H1 (cell line): ENCODE measurements at regions not wholly inside any gene's neighbourhood (a gene's known extent, or its start where the extent isn't known, plus 50 kb on each side); places are given as distances from the start of the nearest gene placed in this dataset.

Experiments used
- CTCF ChIA-PET: fragments of 300-600 bp; sonication (Branson Sonifier 250); formaldehyde crosslinking; loops from one replicate; lab custom pipeline; 2021; ENCODE audit not compliant: partially characterized antibody; lab: Charles Lee
- POLR2A ChIA-PET: fragments of 300-600 bp; sonication (Branson Sonifier 250); formaldehyde crosslinking; loops from one replicate; lab custom pipeline; 2021; ENCODE audit warnings: inconsistent platforms; ENCODE audit not compliant: partially characterized antibody; lab: Charles Lee
- DNase-seq, 2 experiments: peaks; one replicate each; pipeline versions ENCODE4 v3.0.0 to v3.0.0-alpha.2; 2010 to 2022; ENCODE audit warnings: low spot score in 2 of 2, low read depth in 1 of 2, mixed read lengths in 1 of 2
- FAIRE-seq: peaks from 2 replicates; lab custom pipeline; 2011; peaks lifted over from hg19 to GRCh38; lab: Jason Lieb, UNC
- H2AFZ ChIP-seq: 2 replicates; pipeline ENCODE4 v1.8.1; 2012; ENCODE audit warnings: low read length, inconsistent platforms
- H2AK5ac ChIP-seq: 2 replicates; pipeline ENCODE4 v1.6.1; 2013; ENCODE audit warnings: low read depth, low read length
- H2BK120ac ChIP-seq: replicated peaks from 2 replicates; pipeline ENCODE3; 2013; ENCODE audit warnings: low read depth, low read length, inconsistent platforms
- H2BK12ac ChIP-seq: 2 replicates; pipeline ENCODE4 v1.6.1; 2013; ENCODE audit warnings: low read depth, low read length
- H2BK15ac ChIP-seq: 2 replicates; pipeline ENCODE4 v1.6.1; 2013; ENCODE audit warnings: low read length
- H2BK20ac ChIP-seq: 2 replicates; pipeline ENCODE4 v1.6.1; 2013; ENCODE audit warnings: low read length
- H2BK5ac ChIP-seq: 2 replicates; pipeline ENCODE4 v1.6.1; 2013; ENCODE audit warnings: low read depth, low read length
- H3K14ac ChIP-seq: 2 replicates; pipeline ENCODE4 v1.6.1; 2013; ENCODE audit warnings: inconsistent platforms; ENCODE audit not compliant: insufficient read length
- H3K18ac ChIP-seq: 2 replicates; pipeline ENCODE4 v1.6.1; 2013; ENCODE audit warnings: low read length; ENCODE audit errors: extremely low read depth
- H3K23ac ChIP-seq: 2 replicates; pipeline ENCODE4 v1.6.1; 2013; ENCODE audit warnings: inconsistent platforms; ENCODE audit not compliant: insufficient read length
- H3K23me2 ChIP-seq: 2 replicates; pipeline ENCODE4 v1.6.1; 2013; ENCODE audit warnings: low read depth, low read length
- H3K27ac ChIP-seq: 2 replicates; pipeline ENCODE4 v1.6.1; 2011; ENCODE audit warnings: low read depth, low read length, inconsistent platforms
- H3K27me3 ChIP-seq, 4 experiments: replicated peaks in 1 of 4; 1 replicate in 1 of 4; 2 replicates in 3 of 4; pipeline versions ENCODE4 v1.6.1 to v1.8.1; 2011 to 2013; ENCODE audit warnings: low read length in 3 of 4, mild to moderate bottlenecking in 3 of 4, inconsistent platforms in 2 of 4, mixed read lengths in 2 of 4, moderate library complexity in 1 of 4; ENCODE audit not compliant: control insufficient read depth in 3 of 4, insufficient read depth in 3 of 4; ENCODE audit errors: extremely low read depth in 1 of 4
- H3K36me3 ChIP-seq, 4 experiments: 2 replicates each; pipeline versions ENCODE4 v1.6.1 to v1.8.1; 2011 to 2013; ENCODE audit warnings: mild to moderate bottlenecking in 4 of 4, low read length in 3 of 4, moderate library complexity in 2 of 4, control low read depth in 1 of 4, inconsistent platforms in 1 of 4; ENCODE audit not compliant: insufficient read depth in 4 of 4, control insufficient read depth in 2 of 4
- H3K4ac ChIP-seq: replicated peaks from 2 replicates; pipeline ENCODE3; 2013; ENCODE audit warnings: low read length, low read depth, mixed read lengths, inconsistent platforms; ENCODE audit not compliant: insufficient read length
- H3K4me1 ChIP-seq, 4 experiments: replicated peaks in 1 of 4; 1 replicate in 1 of 4; 2 replicates in 3 of 4; pipeline versions ENCODE4 v1.6.1 to v1.8.1; 2011 to 2013; ENCODE audit warnings: low read length in 3 of 4, inconsistent platforms in 2 of 4, mixed read lengths in 1 of 4; ENCODE audit not compliant: insufficient read depth in 4 of 4, control insufficient read depth in 3 of 4
- H3K4me2 ChIP-seq, 2 experiments: 2 replicates each; pipeline versions ENCODE4 v1.6.1 to v1.8.1; 2011 to 2013; ENCODE audit warnings: low read depth in 2 of 2, low read length in 2 of 2, control low read depth in 1 of 2, inconsistent platforms in 1 of 2, mild to moderate bottlenecking in 1 of 2; ENCODE audit not compliant: insufficient read depth in 1 of 2
- H3K4me3 ChIP-seq, 4 experiments: fragments of 200-600, 300-600 bp in 1 of 4; sonication (generic), shearing (Covaris generic), sonication (Bioruptor Twin) in 1 of 4; 2 replicates each; pipeline versions ENCODE4 v1.5.1 to v1.8.1; 2011 to 2016; ENCODE audit warnings: low read length in 4 of 4, low read depth in 3 of 4, control low read depth in 2 of 4, inconsistent platforms in 2 of 4, mild to moderate bottlenecking in 2 of 4, mixed read lengths in 1 of 4, moderate library complexity in 1 of 4; ENCODE audit not compliant: insufficient read depth in 2 of 4; ENCODE audit errors: extremely low read depth in 1 of 4
- H3K56ac ChIP-seq: replicated peaks from 2 replicates; pipeline ENCODE3; 2013; ENCODE audit warnings: low read depth, mild to moderate bottlenecking, mixed read lengths, low read length, inconsistent platforms; ENCODE audit not compliant: insufficient read length
- H3K79me1 ChIP-seq: 2 replicates; pipeline ENCODE4 v1.6.1; 2013; ENCODE audit warnings: low read depth, low read length, control low read depth
- H3K79me2 ChIP-seq, 2 experiments: 2 replicates each; pipeline versions ENCODE4 v1.6.1 to v1.8.1; 2012 to 2013; ENCODE audit warnings: low read length in 2 of 2, mild to moderate bottlenecking in 2 of 2, inconsistent platforms in 1 of 2; ENCODE audit not compliant: insufficient read depth in 2 of 2, control insufficient read depth in 1 of 2
- H3K9ac ChIP-seq, 4 experiments: replicated peaks in 1 of 4; 1 replicate in 1 of 4; 2 replicates in 3 of 4; pipeline versions ENCODE4 v1.6.1 to v1.8.1; 2011 to 2013; ENCODE audit warnings: low read depth in 3 of 4, low read length in 3 of 4, control low read depth in 2 of 4, mild to moderate bottlenecking in 2 of 4, moderate library complexity in 2 of 4, inconsistent platforms in 1 of 4; ENCODE audit errors: extremely low read depth in 1 of 4
- H3K9me3 ChIP-seq, 2 experiments: 2 replicates each; pipeline versions ENCODE4 v1.6.1 to v1.8.1; 2012 to 2013; ENCODE audit warnings: mild to moderate bottlenecking in 2 of 2, moderate library complexity in 2 of 2, control low read depth in 1 of 2, inconsistent platforms in 1 of 2, low read depth in 1 of 2, low read length in 1 of 2, mixed read lengths in 1 of 2; ENCODE audit not compliant: insufficient read depth in 2 of 2
- H4K20me1 ChIP-seq, 2 experiments: replicated peaks in 1 of 2; 2 replicates each; pipeline versions ENCODE3 to v1.8.1; 2011 to 2013; ENCODE audit warnings: inconsistent platforms in 2 of 2, low read length in 2 of 2, mild to moderate bottlenecking in 1 of 2; ENCODE audit not compliant: insufficient read depth in 2 of 2, control insufficient read depth in 1 of 2
- H4K5ac ChIP-seq: 2 replicates; pipeline ENCODE4 v1.6.1; 2013; ENCODE audit warnings: low read length, low read depth, mixed read lengths, inconsistent platforms; ENCODE audit not compliant: insufficient read length
- H4K8ac ChIP-seq: 2 replicates; pipeline ENCODE4 v1.8.0; 2013; ENCODE audit warnings: mild to moderate bottlenecking, moderate library complexity, low read length, inconsistent platforms; ENCODE audit not compliant: insufficient read depth; ENCODE audit errors: extremely low read depth
- H4K91ac ChIP-seq: replicated peaks from 2 replicates; pipeline ENCODE3; 2013; ENCODE audit warnings: low read length, mixed read lengths, inconsistent platforms; ENCODE audit not compliant: insufficient read length
- WGBS, 2 experiments: shearing (Covaris generic) in 1 of 2; methylation state at CpG; one replicate each; pipeline versions ENCODE4 v1.1.6 to v1.1.7; 2013 to 2015; ENCODE audit warnings: low lambda C conversion rate in 2 of 2, mixed read lengths in 2 of 2, inconsistent platforms in 1 of 2, low coverage in 1 of 2, missing lambda C conversion rate in 1 of 2; ENCODE audit not compliant: insufficient replicate concordance in 2 of 2, insufficient coverage in 1 of 2, insufficient read length in 1 of 2; ENCODE audit errors: extremely low coverage in 1 of 2, missing lambda C conversion rate in 1 of 2; 5-methylcytosine and 5-hydroxymethylcytosine counted together

GRCh38 chr1:38524025-38524641 lies 335.4 kb downstream of the RRAGC start:
- H2BK5ac ChIP-seq, result no peak overlapping the region
- H3K4me2 ChIP-seq, result no peak overlapping the region
- no peak overlapping the region for H4K8ac ChIP-seq
- H4K91ac ChIP-seq, result no peak overlapping the region
- peaks cover 0 to 1% (median 0%) of the 10 kb centered on the region in 4 experiments; a peak in 1 of 7 replicates for H3K27me3 ChIP-seq
- ChIA-PET CTCF (interaction anchor here (1.2 kb wide), 1 partner anchor 22 kb away, joined by 3 read pairs; no protein-coding TSS in a partner anchor), POLR2A (no interaction called here)
- H3K36me3 ChIP-seq, result no peaks in the 10 kb centered on the region
- no peak overlapping the region for H3K56ac ChIP-seq
- no peak overlapping the region for H3K14ac ChIP-seq
- no peak overlapping the region for H2BK120ac ChIP-seq
- no peaks in the 10 kb centered on the region for H3K79me2 ChIP-seq
- no peak for FAIRE-seq
- H2BK20ac ChIP-seq, result no peak overlapping the region
- no peak overlapping the region for H3K27ac ChIP-seq
- H3K18ac ChIP-seq, result no peak overlapping the region
- H3K4me1 ChIP-seq, result no peaks in the 10 kb centered on the region
- H2AFZ ChIP-seq, result no peak overlapping the region
- no peaks in the 10 kb centered on the region for H3K9me3 ChIP-seq
- no peaks in the 10 kb centered on the region; the same call in 1 of the 2 replicates for H3K79me1 ChIP-seq
- 92% methylated on average over 8 of the region's 8 CpGs; no CpG with 5 or more reads in 1 of the 2 experiments for WGBS, 2 experiments
- H3K9ac ChIP-seq, result no peak overlapping the region
- H3K23ac ChIP-seq, result no peak overlapping the region
- no peak overlapping the region for H2BK12ac ChIP-seq
- no peak overlapping the region for H2AK5ac ChIP-seq
- no peak overlapping the region for H3K4me3 ChIP-seq
- no peak overlapping the region for H2BK15ac ChIP-seq
- no peak for DNase-seq
- H4K20me1 ChIP-seq, result no peaks in the 10 kb centered on the region
- no peak overlapping the region for H3K4ac ChIP-seq
- H4K5ac ChIP-seq, result no peak overlapping the region
- no peaks in the 10 kb centered on the region for H3K23me2 ChIP-seq
